ENCODE measurements at regions not wholly inside any gene's neighbourhood (a gene's known extent, or its start where the extent isn't known, plus 50 kb on each side); places are given as distances from the start of the nearest gene placed in this dataset.

DNA sequence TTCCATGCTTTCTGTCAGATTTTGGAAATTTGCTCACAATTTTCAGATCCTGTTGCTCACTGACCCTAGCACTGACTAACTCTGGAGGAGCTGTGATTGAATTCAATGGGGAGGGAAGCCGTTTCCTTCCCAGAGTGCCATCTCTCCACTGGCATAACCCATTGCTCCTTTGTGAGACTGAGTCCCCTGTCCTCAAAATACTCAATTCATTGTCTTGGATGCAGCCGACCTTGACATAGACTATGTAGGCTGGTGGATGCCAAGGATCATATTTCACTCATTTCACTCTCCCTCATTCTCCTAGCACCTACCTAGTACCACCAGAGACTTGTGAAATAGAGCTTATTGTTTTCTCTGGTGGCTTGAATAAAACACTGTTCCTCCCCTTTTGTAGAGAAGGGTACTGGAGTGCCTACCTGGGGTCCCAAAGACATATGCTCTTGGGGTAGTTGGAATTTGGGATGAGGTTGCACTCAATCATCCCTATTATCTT is 511.3 kb upstream of the ZMIZ1 start:
- ATAC-seq: no peak
- no peak overlapping the region for H3K4me3 Mint-ChIP-seq
- H3K36me3 Mint-ChIP-seq (ENCODE audit: low read depth): no peaks in the 10 kb centered on the region
- ChIA-PET CTCF (no interaction called here), POLR2A (no interaction called here)
- H3K9me3 Mint-ChIP-seq (ENCODE audit: low read depth): peaks cover 7% of the 10 kb centered on the region
- intact Hi-C loops (cut with DNase I, micrococcal nuclease): no loop called here
- H3K4me1 Mint-ChIP-seq: no peaks in the 10 kb centered on the region
- no peak overlapping the region for H3K27ac Mint-ChIP-seq
- no peak for DNase-seq
- no peaks in the 10 kb centered on the region for H3K27me3 Mint-ChIP-seq

DNA sequence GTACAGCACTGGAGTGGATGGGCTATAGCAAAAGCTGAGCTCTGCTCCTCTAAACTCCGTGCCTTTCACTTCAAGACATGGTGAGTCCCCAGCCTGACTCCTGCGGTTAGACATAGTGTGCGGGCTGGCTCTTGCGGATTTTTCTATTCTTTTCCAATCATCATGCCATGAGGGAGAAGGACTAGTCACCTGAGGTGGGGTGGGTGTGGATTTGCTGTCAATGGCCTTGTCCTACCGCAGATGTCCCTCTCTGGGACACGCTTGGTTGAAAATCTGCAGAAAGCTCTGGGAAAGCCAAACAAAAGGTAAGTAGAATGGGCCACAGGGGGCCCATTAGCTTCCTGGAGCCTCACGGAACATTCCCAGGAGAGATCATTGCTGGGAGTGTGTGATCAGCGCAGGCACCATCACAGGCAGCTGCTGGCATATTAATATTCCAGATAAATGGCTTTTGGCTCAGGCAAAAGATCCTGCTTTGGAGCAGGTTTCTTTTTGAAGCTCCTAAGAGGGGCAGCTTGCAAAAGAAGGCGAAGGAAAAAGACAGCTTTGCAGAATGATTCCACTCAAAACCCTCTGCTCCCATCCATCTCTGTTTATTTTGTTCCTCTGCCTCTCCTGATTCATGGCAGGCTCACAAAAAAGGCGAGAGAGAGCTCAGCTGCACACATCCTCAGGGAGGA is 509.0 kb upstream of the ZMIZ1 start:
- ChIA-PET CTCF (interaction anchor here (1.2 kb wide), 1 partner anchor 82 kb away, joined by 3 read pairs; no protein-coding TSS in a partner anchor), POLR2A (interaction anchor here (0.7 kb wide), 1 partner anchor 603 kb away, joined by 3 read pairs; no protein-coding TSS in a partner anchor)
- intact Hi-C loops (cut with DNase I, micrococcal nuclease): no loop called here
- Mint-ChIP-seq H3K4me3 (no peak overlapping the region), H3K4me1 (no peaks in the 10 kb centered on the region), H3K27ac (no peak overlapping the region), H3K36me3 (ENCODE audit: low read depth) (no peaks in the 10 kb centered on the region), H3K27me3 (no peaks in the 10 kb centered on the region), H3K9me3 (ENCODE audit: low read depth) (peaks cover 1% of the 10 kb centered on the region)
- ATAC-seq (no peak), DNase-seq (no peak)

GRCh38 chr10:78560341-78560688 is 508.5 kb upstream of the ZMIZ1 start:
- Mint-ChIP-seq H3K4me3 (no peak overlapping the region), H3K27me3 (peaks cover 2% of the 10 kb centered on the region), H3K36me3 (ENCODE audit: low read depth) (no peaks in the 10 kb centered on the region), H3K9me3 (ENCODE audit: low read depth) (no peaks in the 10 kb centered on the region), H3K4me1 (no peaks in the 10 kb centered on the region), H3K27ac (no peak overlapping the region)
- no peak for DNase-seq
- no peak for ATAC-seq
- POLR2A ChIA-PET: no interaction called here
- CTCF ChIA-PET: no interaction called here
- intact Hi-C loops (cut with DNase I, micrococcal nuclease): no loop called here

DNA sequence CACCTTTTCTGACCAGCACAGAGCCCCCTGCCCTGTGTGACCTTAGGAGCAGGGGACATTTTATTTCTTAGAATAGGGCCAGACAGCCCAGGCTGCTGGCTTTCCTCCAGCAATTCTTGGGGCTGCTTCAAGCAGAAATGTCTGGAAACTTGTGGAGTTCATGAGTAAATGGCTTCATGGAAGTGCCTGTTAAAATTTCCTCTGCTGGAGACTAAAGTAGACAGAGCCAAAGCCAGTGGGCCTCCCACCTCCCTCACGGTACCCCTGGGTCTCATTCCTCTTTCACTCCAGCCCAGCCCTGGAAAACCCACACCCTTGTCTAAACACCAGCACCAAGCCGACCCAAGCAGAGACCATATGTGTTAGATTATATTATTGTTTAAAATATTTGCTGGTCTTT is 505.5 kb upstream of the ZMIZ1 start:
- no peak overlapping the region for H3K4me3 Mint-ChIP-seq
- H3K27me3 Mint-ChIP-seq: peaks cover 5% of the 10 kb centered on the region
- ChIA-PET POLR2A (interaction anchor here (0.7 kb wide), 1 partner anchor 28 kb away, joined by 3 read pairs; no protein-coding TSS in a partner anchor), CTCF (no interaction called here)
- H3K9me3 Mint-ChIP-seq (ENCODE audit: low read depth): no peaks in the 10 kb centered on the region
- H3K27ac Mint-ChIP-seq: no peak overlapping the region
- intact Hi-C loops (cut with DNase I, micrococcal nuclease): no loop called here
- no peaks in the 10 kb centered on the region for H3K4me1 Mint-ChIP-seq
- no peak for ATAC-seq
- no peak for DNase-seq
- no peaks in the 10 kb centered on the region for H3K36me3 Mint-ChIP-seq (ENCODE audit: low read depth)

DNA sequence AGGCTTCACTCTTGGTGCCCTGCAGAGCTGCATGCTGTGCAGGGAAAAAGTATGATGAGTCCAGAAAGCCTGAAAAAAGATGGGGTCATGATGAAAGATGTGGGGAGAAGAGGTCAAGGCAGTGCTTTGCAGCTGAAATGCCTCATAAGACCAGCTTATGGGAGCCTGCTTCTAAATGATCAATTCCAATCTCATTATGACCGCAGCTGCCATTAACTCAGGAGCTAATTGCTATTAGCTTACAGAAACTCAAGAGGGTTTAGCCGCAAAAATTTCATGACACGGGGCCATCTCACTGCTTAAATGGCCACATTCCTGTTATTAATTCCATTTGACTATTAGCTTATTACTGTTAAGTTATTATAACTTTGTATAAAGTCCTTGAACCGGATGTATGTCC is 502.9 kb upstream of the ZMIZ1 start:
- Mint-ChIP-seq H3K4me1 (no peaks in the 10 kb centered on the region), H3K36me3 (ENCODE audit: low read depth) (no peaks in the 10 kb centered on the region), H3K4me3 (no peak overlapping the region), H3K27ac (no peak overlapping the region), H3K27me3 (peaks cover 5% of the 10 kb centered on the region), H3K9me3 (ENCODE audit: low read depth) (no peaks in the 10 kb centered on the region)
- POLR2A ChIA-PET: no interaction called here
- DNase-seq: no peak
- ATAC-seq: no peak
- CTCF ChIA-PET: interaction anchor here (0.6 to 0.8 kb wide), 2 partner anchors 21 to 147 kb away, joined by 3 read pairs; no protein-coding TSS in a partner anchor
- intact Hi-C loops (cut with DNase I, micrococcal nuclease): no loop called here

DNA sequence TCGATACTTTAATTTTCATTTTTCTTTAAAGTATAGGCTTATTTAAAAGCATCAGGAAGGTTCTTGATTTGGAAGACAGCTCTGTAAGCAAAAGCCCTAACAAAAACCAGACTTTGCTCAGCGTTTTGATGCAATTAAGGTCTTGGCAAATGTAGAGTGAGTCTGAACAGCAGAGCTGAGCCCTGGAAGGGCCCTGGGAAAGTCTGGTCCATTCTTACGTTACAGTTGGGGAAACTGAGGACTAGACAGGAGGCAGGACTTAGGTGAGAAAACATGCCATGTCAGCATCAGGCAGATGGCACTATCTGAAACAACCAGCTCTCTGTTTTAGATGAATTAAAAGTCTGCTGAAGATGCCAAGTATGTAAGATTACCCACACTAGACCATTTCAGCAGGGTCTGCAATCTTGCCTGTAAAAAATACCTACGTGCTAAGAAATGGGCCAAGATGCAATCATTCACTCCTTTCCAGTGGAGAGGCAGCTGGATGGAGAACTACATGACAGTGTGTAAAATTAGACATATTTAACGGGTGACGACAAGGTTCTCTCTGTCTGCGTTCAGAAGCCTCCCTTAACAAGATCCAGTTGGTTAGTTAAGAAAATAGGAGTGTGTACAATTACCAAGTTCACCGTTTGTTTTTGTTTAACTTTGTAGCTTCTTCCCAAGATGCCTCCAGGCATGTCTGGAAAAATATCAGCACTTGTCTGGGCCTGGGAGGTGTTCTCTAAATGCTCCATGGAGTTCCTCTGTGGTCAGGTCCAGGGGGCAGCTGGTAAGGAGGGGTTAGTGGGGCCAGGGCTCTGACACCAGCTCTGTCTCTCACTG is 502.3 kb upstream of the ZMIZ1 start:
- no peaks in the 10 kb centered on the region for H3K4me1 Mint-ChIP-seq
- CTCF ChIA-PET: no interaction called here
- POLR2A ChIA-PET: no interaction called here
- H3K9me3 Mint-ChIP-seq (ENCODE audit: low read depth): no peaks in the 10 kb centered on the region
- ATAC-seq (no peak), DNase-seq (no peak)
- no peak overlapping the region for H3K4me3 Mint-ChIP-seq
- intact Hi-C loops (cut with DNase I, micrococcal nuclease): no loop called here
- no peak overlapping the region for H3K27ac Mint-ChIP-seq
- no peaks in the 10 kb centered on the region for H3K36me3 Mint-ChIP-seq (ENCODE audit: low read depth)
- peaks cover 5% of the 10 kb centered on the region for H3K27me3 Mint-ChIP-seq

- Mint-ChIP-seq H3K4me1 (no peaks in the 10 kb centered on the region), H3K27me3 (peaks cover 5% of the 10 kb centered on the region), H3K27ac (no peak overlapping the region), H3K9me3 (ENCODE audit: low read depth) (no peaks in the 10 kb centered on the region), H3K36me3 (ENCODE audit: low read depth) (no peaks in the 10 kb centered on the region), H3K4me3 (no peak overlapping the region)
- ChIA-PET POLR2A (no interaction called here), CTCF (interaction anchor here (1.1 kb wide), 1 partner anchor 89 kb away, joined by 3 read pairs; no protein-coding TSS in a partner anchor)
- intact Hi-C loops (cut with DNase I, micrococcal nuclease): no loop called here
- ATAC-seq (no peak), DNase-seq (no peak)
Observed at GRCh38 chr10:78567680-78568455, 500.9 kb upstream of the ZMIZ1 start.

- no peak overlapping the region for H3K27ac Mint-ChIP-seq
- no peaks in the 10 kb centered on the region for H3K9me3 Mint-ChIP-seq (ENCODE audit: low read depth)
- no peaks in the 10 kb centered on the region for H3K36me3 Mint-ChIP-seq (ENCODE audit: low read depth)
- ATAC-seq (no peak), DNase-seq (no peak)
- H3K4me1 Mint-ChIP-seq: no peaks in the 10 kb centered on the region
- POLR2A ChIA-PET: no interaction called here
- CTCF ChIA-PET: interaction anchor here (1.1 kb wide), 1 partner anchor 89 kb away, joined by 3 read pairs; no protein-coding TSS in a partner anchor
- H3K27me3 Mint-ChIP-seq: peaks cover 5% of the 10 kb centered on the region
- H3K4me3 Mint-ChIP-seq: no peak overlapping the region
- intact Hi-C loops (cut with DNase I, micrococcal nuclease): no loop called here
Observed at GRCh38 chr10:78568620-78569019, 500.1 kb upstream of the ZMIZ1 start.

DNA sequence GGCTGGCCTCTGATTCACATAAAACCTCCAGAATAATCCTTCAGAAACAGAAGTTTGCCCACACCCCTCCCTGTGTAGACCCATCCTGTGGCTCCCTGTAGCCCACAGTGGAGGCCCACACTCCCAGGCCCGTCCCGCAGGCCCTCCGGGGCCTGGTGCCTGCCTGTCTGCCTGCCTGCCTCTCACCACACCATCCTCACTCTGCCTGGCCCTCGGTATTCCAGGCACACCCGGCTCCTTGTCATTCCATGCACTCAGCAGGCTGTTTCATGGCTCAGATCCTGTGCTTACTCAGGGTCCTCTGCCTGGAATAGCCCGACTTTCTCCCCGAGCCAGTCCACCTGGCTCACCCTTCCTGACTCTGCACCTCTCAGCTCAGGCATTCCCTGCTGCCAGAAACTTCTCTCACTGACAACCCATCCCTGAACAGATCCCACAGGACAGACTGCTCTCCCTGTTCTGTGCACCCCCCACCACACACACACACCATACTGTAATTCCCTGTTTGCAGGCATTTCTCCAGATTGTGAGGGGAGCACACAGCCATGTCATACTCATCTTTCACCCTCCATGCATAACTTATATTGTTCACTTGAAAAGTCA is 498.0 kb upstream of the ZMIZ1 start:
- POLR2A ChIA-PET: no interaction called here
- H3K27me3 Mint-ChIP-seq: peaks cover 3% of the 10 kb centered on the region

GRCh38 chr10:78571286-78571685 is 497.5 kb upstream of the ZMIZ1 start:
- Mint-ChIP-seq H3K4me3 (no peak overlapping the region), H3K27ac (no peak overlapping the region), H3K36me3 (ENCODE audit: low read depth) (no peaks in the 10 kb centered on the region), H3K9me3 (ENCODE audit: low read depth) (no peaks in the 10 kb centered on the region), H3K4me1 (no peaks in the 10 kb centered on the region), H3K27me3 (peaks cover 3% of the 10 kb centered on the region)
- intact Hi-C loops (cut with DNase I, micrococcal nuclease): no loop called here
- ChIA-PET POLR2A (no interaction called here), CTCF (no interaction called here)
- DNase-seq (no peak), ATAC-seq (no peak)

More for the DNA sequence above, 498.0 kb upstream of the ZMIZ1 start:
- Mint-ChIP-seq H3K4me1 (no peaks in the 10 kb centered on the region), H3K27ac (no peak overlapping the region), H3K9me3 (ENCODE audit: low read depth) (no peaks in the 10 kb centered on the region), H3K36me3 (ENCODE audit: low read depth) (no peaks in the 10 kb centered on the region), H3K4me3 (no peak overlapping the region)
- ATAC-seq (no peak), DNase-seq (no peak)
- CTCF ChIA-PET: no interaction called here
- intact Hi-C loops (cut with DNase I, micrococcal nuclease): no loop called here

DNA sequence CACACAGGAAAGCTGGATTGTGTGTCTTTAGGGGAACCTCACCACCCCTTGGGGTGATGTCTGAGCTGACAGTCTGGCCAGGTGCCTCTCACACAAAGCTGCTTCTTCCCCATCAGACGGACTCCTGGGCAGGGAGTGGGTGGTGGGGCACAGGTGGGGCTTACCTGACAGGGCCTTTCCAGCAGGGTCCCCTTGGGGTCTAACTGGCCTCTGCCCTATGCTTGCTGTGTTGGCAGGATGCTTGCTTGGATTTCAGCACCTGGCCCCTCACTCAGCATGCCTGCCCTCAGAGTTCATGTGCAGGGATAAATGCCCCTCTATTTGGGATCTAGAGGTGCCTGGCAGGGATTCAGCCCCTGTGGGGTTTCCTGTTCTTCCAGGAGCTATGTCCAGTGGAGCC is 496.9 kb upstream of the ZMIZ1 start:
- no peak for ATAC-seq
- no peak for DNase-seq
- intact Hi-C loops (cut with DNase I, micrococcal nuclease): no loop called here
- H3K9me3 Mint-ChIP-seq (ENCODE audit: low read depth): no peaks in the 10 kb centered on the region
- peaks cover 3% of the 10 kb centered on the region for H3K27me3 Mint-ChIP-seq
- no peak overlapping the region for H3K27ac Mint-ChIP-seq
- H3K4me1 Mint-ChIP-seq: no peaks in the 10 kb centered on the region
- no peaks in the 10 kb centered on the region for H3K36me3 Mint-ChIP-seq (ENCODE audit: low read depth)
- CTCF ChIA-PET: no interaction called here
- no peak overlapping the region for H3K4me3 Mint-ChIP-seq
- POLR2A ChIA-PET: no interaction called here

All from activated CD4-positive, alpha-beta T cell treated with anti-CD3 and anti-CD28 coated beads for 36 hours (primary cell).